GM18517 (cell line): ENCODE measurements at regions not wholly inside any gene's neighbourhood (a gene's known extent, or its start where the extent isn't known, plus 50 kb on each side); places are given as distances from the start of the nearest gene placed in this dataset.
"Not testable (repeated sequence)": the region's sequence is repeated elsewhere in the genome, so short reads cannot be mapped to it uniquely, and the experiment has no call there.

ENCODE experiments used
- ATAC-seq: cut with Tn5 transposase; IDR thresholded peaks from one replicate; pipeline ENCODE4 v1.9.1; 2021; ENCODE audit warnings: mild to moderate bottlenecking, moderate library complexity; ENCODE audit not compliant: unreplicated experiment

DNA sequence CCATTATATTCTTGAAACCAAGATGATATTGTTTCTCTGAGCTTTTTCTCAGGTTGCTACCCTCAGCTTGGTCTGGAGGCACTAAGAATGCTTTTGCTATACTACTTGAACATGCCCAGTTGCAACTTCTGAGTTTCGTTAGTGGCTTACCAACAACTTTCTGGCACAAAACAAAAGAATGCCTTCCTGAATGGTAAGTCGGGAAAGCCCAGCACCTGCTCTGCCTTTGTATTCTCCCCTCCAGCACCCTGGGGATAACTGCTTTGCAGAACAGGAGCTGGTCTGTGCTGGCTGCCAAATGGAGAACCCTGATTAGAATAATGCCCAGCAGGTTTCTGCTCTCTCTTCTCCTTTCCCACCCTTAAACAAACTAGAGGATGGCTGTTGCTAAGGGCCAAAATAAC, 149.3 kb downstream of the TGFB2 start:
- ATAC-seq: no peak

DNA sequence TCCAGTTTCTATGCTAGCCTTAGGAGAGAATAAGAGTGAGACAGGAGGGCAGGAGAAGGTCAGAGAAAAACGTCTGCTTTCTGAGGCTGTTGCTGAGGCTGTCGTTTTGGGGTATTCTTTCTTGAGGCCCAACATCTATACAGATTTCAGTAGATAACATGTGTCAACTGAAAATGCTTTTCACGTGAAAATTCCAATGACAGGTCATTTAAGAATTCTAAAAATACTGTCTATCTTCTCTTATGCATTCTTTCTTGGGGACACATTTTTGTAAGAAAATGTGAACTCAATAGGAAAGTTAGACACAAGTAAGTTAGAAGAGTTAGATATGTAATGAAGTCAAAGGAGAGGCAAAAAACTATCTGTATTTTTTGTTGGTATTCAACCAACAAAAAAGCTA, 150.8 kb downstream of the TGFB2 start:
- ATAC-seq: no peak

DNA sequence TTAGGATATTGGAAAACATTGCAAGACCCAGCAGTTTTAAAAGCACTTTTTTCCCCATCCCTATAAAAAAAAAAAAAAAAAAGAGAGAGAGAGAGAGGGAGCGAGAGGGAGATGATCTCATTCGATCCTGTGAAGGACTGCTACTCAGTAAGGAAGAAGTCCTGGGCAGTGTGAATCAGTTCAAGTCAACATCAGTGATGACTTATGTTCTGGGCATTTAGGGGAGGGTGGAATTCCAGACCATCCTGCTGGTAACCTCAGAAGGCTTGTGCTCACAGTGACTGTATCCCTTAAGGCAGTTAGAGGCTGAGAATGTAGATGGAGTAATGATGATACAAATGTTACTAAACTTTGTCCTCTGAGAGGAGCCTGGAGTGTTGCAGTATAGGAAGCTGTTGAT, 151.4 kb downstream of the TGFB2 start:
- no peak for ATAC-seq

DNA sequence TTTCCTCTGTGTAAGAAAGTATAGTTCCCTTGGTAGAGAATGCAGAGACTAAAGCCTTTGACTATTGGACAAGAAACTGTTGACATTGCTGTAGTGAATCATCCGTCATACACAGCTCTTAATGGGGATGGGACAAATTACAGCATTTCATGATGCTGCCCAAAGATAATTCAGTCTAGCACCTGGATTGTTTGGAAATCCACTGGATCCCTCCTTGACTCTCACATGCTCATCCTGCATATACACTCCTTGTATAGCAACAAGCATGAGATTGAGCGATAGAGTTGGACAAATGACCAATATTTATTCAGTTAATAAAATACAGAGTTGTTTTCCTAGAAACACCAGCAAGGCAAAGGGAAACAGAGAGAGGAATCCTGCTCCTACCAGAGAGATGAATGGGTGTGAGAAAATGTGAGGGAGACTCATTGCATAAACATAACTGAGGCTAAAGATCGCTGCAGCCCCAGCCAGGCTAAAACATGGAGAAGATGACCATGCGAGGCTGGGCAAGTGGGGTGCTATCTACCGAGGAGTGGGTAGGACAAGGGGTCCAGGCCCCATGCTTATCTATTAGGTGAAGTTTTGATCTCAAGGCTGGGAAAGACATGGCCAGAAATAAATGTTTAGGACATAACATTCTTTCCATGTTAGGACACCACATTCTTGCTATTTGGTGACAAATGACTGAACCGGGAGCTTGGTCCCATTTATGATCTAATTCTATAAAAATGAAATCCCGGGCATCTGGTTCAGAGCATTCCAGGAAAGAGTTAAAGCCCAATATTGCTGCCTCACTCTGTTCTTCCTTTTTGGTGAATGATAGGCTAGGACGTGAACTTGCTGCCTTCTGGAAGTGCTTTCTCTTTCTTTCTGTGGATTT, 153.2 kb downstream of the TGFB2 start:
- no peak for ATAC-seq

DNA sequence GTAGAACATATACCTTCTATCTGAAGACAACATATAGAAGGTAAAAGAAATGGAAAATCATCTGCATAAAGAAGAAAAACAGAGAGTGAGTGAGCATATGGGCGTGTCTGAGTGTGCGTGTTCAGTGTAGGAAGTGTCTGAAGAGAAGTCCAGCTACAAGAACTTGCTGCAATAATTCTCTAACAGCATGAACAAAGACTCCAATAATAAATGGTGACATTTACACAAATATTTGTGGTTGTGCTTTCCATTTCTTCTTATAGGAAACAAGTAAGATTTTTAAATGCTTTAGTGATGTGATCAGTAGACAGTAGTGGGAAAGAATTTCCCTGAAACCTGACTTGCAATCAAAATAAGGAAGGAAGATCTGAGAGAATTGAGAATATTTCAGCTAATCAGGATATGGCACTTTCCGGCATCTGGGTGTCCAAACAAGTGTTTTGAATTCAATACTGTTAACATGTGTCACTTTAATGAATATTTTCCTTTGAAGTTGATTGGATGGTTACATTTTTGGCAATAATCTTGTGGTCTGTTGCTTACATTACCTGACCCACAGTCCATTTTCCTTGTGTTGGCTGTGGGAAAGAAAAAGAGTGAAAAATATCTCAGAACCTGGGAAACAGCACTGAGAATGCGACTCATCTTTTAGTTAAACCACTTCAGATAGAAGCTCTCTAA, 154.0 kb downstream of the TGFB2 start:
- no peak for ATAC-seq

DNA sequence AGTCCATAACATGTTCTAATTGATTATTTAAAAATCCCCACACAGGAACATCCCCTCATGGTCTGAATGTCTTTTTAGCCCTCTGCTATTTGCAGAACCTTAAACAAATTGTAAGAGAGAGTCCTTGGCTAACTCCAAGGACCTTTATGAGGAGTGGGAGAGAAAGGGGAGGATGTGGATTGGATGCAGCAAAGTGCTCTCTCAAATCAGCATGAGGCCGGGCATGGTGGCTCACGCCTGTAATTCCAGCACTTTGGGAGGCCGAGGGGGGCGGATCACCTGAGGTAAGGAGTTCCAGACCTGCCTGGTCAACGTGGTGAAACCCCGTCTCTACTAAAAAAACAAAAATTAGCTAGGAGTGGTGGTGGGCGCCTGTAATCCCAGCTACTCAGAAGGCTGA, 154.8 kb downstream of the TGFB2 start:
- no peak for ATAC-seq

DNA sequence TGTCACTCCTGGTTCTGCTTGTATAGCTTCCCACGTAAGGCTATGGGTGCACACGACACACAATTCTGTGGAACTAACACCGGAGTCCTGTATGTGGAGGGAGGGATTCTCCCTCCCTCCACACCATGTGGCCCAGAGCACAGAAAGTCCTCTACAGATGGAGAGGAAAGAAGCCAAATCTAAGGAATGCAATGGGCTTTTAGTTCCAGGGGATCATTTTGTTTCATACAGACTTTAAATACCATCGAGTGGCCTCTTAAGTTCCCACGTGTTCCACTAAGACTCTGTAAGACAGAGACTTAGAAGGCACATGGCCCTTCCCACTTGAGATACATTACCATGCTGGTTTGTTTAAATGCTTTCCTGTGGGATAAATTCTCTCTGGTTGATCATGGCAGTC, 156.0 kb downstream of the TGFB2 start:
- no peak for ATAC-seq

DNA sequence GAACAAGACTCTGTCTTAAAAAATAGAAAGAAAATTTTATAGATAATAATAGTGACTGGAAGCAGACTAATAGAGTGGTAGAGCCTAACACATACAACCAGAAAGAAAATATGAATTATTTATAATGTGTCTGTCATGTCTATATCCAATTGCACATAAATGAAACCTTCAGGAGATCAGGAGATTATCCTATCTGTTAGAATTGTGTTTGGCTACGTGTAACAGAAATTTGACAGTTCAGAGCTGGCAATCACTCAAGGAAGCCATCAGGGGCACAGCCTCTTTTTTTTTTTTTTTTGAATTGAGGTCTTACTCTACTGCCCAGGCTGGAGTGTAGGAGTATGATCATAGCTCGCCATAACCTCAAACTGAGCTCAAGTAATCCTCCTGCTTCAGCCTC, 157.2 kb downstream of the TGFB2 start:
- no peak for ATAC-seq

DNA sequence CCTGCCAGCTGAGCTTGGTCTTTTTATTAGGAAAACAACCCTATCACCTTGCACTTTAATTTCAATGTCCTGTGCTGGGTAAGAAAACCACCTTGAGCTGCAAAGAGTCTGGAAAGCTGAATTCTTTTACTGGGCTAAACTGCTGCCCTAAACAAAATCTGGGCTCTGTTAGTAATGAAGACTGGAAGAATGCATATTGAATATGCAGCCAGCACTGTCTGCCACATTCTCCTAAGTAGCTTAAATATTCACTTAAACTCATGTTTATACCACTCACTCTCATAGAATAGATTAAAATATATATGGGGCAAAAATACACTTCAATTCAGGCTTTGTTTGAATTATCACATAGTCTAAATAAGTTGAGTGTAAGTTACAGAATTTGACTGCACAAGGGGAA, 158.0 kb downstream of the TGFB2 start:
- no peak for ATAC-seq

DNA sequence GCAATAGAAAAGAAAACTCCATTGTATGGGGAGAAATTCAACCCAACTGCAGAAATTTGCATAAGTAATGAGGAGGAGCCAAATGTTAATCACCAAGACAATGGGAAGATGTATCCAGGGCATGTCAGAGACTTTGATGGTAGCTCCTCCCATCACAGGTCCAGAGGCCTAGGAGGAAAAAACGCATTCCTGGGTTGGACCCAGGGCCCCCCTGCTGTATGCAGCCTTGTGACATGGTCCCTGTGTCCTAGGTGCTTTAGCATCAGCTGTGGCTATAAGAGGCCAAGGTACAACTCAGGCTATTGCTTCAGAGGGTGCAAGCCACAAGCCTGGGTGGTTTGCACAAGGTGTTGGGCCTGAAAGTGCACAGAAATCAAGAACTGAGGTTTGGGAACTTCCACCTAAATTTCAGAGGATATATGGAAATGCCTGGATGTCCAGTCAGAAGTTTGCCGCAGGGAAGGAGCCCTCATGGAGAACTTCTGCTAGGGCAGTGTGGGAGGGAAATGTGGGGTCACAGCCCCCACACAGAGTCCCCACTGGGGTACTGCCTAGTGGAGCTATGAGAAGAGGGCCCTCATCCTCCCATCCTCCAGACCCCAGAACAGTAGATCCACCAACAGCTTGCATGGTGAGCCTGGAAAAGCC, 162.3 kb downstream of the TGFB2 start:
- ATAC-seq: no peak

DNA sequence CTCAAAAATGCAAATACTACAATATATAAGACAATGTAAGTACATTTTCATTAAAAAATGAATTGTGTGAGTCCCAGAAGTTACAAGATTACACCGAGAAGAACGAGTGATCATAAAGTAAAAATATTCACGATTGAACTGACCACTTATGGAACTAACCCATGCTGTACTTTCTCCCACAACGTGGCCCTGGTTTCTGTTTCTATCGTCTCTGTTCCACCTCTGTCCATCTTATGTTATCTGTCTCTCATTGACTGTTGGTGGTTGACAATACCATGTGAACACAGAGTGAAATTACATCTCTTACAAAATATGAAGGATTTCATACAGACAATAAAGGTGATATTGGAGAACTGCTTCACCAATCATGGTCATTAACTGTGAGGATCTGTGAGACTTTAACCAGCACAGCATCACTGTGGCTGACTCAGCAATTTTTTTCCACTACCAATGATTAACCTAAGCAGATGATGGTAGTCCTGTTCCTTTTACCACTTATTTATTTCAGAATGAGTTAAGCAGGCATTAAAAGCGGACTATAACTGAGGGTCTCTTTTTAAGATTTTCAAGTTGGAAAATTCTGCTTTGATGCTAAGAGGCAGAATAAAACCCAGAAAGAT, 165.1 kb downstream of the TGFB2 start:
- ATAC-seq: peak; percentile 78

DNA sequence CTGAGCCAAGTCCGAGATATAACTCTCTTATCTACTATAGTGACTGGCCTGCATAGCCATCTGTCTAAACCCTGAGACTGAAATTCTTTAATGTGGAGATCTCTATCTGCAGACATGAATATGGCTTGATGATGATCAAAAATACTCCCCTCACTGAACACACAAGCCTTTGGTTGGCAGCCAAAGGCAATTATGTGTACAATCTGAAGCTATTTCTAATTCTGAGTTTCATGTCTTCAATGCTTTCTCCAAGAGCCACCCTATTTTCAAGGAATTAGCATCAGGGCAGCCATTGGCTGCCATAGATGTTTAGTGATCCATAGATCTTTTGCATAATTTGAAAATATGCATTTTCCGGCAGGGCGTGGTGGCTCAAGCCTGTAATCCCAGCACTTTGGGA, 168.2 kb downstream of the TGFB2 start:
- ATAC-seq: no peak

DNA sequence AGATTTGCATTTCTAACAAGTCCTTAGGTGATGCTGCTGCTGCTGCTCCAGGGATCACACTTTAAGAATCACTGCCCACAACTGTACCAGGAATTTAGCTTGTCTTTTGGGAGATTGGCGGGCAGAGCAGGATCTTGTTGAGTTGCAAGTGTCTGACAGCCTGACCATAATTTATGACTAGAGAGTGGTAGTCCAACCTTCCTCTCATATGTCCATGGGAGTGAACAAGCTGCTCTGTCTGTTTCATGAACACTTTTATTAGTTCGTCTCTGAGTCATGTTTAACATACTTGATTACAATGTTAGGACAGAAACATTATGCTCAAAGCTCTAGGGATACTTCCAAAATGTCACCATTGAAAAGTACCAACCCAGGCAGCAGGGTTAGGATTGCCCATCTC, 169.6 kb downstream of the TGFB2 start:
- no peak for ATAC-seq

DNA sequence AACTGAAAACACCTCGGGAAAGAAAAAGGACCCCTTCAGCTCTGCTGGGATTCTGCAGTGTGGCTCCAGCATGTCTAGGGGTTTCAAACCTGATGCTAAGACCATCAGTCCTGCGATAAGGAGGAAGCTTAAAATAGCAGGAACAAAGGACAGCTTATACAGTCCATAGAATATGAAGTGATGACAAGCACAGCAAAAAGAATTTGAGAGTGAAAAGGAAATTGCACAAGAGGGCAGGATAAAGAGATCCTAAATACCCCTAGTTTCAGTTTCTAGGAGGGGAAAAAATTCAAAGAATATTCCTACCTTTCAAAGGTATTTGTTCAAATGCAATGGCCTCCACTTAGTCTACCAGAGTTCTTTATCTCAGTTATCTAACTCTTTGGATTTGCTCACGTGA, 171.4 kb downstream of the TGFB2 start:
- ATAC-seq: no peak

DNA sequence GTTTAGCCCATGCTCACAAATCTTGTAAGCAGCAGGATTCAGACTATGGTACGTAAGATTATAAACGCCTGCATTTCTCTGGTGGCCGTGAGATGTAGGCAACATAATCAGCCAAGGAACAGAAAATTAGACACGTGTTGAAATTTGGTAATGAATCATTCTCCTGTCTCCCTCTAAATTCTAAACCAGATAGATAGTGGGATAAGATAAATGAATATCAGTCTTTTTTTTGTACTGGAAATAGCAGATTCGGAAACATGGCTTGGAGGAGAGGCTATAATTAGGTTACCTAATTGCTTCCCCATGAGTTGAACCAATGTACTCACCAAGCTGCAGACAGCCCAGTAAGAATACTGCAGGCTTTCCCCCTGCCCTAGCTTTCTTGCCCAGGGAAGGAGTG, 172.3 kb downstream of the TGFB2 start:
- no peak for ATAC-seq

DNA sequence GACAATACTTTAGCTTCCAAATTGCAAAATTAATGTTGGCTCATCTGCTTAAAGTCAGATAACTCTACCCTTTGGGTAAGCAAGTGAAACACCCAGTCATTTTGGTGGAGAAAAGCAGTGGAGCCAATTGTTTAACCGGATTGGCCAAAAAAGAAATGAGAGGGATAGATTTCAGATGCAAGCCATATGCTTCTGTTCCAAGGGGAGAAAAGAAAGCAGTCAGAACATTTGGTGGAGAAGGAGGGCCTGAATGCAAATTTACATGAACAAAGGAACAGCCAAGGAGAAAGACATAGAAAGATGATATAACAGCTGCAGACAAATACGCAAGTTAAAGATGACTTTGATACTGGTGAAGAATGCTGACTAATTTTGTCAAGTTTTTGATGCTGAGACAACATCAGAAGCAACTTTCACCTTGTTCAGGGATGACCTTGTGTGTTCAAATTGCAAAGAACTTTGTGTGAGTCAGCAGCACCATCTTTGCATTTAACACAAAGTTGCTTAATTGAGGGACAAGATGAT, 173.1 kb downstream of the TGFB2 start:
- no peak for ATAC-seq

DNA sequence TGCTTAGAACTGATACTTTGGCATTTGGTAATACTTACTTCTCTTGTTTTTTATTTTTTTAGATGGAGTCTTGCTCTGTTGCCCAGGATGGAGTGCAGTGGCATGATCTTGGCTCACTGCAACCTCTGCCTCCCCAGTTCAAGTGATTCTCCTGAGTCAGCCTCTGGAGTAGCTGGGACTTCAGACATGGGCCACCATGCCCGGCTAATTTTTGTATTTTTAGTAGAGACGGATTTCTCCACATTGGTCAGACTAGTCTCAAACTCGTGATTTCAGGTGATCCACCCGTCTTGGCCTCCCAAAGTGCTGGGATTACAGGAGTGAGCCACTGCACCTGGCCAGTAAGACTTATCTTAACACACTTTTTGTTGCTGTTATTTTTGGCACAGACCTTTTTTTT, 175.5 kb downstream of the TGFB2 start:
- ATAC-seq: not testable (repeated sequence)

DNA sequence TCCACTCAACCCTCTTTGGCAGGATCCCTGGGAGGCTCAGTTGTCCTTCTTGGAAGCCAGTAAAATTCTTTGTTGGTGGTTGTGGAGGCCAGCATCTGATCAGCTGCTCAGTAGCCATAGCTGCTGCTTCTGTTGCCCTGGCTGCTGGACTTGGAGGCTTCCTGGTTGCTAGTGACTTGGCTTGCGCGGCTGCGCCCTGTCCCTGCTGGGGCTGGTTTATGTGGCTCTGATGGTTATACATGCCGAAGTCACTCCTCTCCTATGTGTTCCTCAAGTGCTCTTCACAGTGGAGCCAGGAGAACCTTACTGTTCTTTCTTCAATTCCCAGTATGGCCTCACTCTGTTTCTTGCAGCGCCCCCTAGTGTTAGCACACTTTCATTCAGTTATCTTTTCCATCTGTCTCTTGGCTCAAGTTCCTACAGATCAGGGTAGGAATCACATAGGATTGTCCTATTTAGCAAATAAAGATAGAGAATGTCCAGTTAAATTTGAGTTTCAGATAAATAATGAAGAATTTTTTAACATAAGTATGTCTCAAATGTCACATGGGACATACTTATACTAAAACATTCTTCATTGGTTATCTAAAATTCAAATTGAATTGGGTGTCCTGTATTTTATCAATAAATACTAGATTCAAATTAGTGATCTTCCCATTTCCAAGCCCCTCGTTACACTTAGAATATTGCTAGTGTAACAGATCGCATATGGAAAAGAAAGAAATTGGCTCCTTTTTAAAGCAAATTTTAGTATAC, 176.5 kb downstream of the TGFB2 start:
- peak; percentile 67 for ATAC-seq

DNA sequence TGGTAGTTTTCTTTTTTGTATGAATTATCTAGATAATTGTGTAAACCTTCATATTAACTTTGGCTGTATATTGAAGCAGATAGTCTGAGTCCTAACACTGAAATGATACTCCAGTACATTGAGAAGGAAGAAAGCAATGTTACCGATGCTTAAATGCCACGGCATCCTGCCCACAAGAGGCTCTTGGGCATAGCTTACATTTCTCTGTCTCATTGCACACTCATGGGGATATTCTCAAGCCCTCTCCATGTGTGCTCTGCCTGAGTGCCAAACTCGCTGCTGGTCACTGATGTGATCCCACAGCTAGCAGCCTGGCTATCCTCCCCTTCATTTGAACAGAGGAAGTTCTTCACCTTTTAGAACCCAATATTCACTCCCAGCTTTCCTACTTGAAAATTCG, 179.4 kb downstream of the TGFB2 start:
- no peak for ATAC-seq

DNA sequence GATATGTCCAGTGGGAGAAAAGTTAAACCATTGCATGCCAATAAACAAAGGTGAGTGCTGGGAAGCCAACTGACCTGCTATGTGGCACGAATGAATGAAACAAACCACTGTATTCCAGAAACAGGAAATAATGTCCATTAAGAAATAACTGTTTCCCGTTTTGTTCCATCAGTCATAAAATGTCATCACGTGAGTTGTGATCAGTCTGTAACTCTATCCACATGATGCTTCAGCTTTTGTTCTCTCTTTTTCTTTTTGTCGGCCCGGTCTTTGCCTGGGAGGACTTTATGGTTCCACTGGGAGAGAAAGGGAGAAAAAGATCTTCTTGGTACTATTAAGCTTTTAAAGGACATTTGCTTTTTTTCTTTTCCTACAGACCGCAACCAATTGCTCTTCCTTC, 179.9 kb downstream of the TGFB2 start:
- no peak for ATAC-seq
